HS-5 (cell line): ENCODE measurements at regions not wholly inside any gene's neighbourhood (a gene's known extent, or its start where the extent isn't known, plus 50 kb on each side); places are given as distances from the start of the nearest gene placed in this dataset.
"Not testable (repeated sequence)": the region's sequence is repeated elsewhere in the genome, so short reads cannot be mapped to it uniquely, and the experiment has no call there.

Experiments
- DNase-seq: peaks from one replicate; pipeline ENCODE4 v3.0.0-alpha.2; 2012; ENCODE audit warnings: low read depth

GRCh38 chr14:22190411-22191191 is 398.4 kb downstream of the DAD1 start:
- DNase-seq, result no peak

- no peak for DNase-seq
These were observed 399.1 kb downstream of the DAD1 start for GRCh38 chr14:22189881-22190280.

- DNase-seq, result no peak
These were observed 400.7 kb downstream of the DAD1 start for GRCh38 chr14:22188318-22188717.

GRCh38 chr14:22185789-22186188 is 403.2 kb downstream of the DAD1 start:
- DNase-seq, result no peak

GRCh38 chr14:22185191-22185590 is 403.8 kb downstream of the DAD1 start:
- DNase-seq, result no peak

GRCh38 chr14:22184830-22185168 is 404.2 kb downstream of the DAD1 start:
- DNase-seq, result no peak

- DNase-seq, result no peak
These were observed 404.7 kb downstream of the DAD1 start for GRCh38 chr14:22184157-22184829.

- no peak for DNase-seq
These were observed 409.0 kb downstream of the DAD1 start for GRCh38 chr14:22180045-22180444.

- no peak for DNase-seq
These were observed 409.8 kb downstream of the DAD1 start for GRCh38 chr14:22179190-22179589.

GRCh38 chr14:22178333-22178839 is 410.6 kb downstream of the DAD1 start:
- DNase-seq, result no peak

GRCh38 chr14:22177870-22178269 is 411.2 kb downstream of the DAD1 start:
- DNase-seq, result no peak

- DNase-seq, result no peak
These were observed 412.1 kb downstream of the DAD1 start for GRCh38 chr14:22176957-22177356.

- DNase-seq, result not testable (repeated sequence)
These were observed 413.8 kb downstream of the DAD1 start for GRCh38 chr14:22175278-22175558.

GRCh38 chr14:22174412-22175277 is 414.4 kb downstream of the DAD1 start:
- no peak for DNase-seq

GRCh38 chr14:22168092-22168955 is 420.7 kb downstream of the DAD1 start:
- no peak for DNase-seq

- no peak for DNase-seq
These were observed 424.4 kb downstream of the DAD1 start for GRCh38 chr14:22164616-22165015.

- DNase-seq, result no peak
These were observed 426.0 kb downstream of the DAD1 start for GRCh38 chr14:22163051-22163450.

GRCh38 chr14:22159957-22160356 is 429.1 kb downstream of the DAD1 start:
- DNase-seq, result no peak

GRCh38 chr14:22159099-22159498 is 429.9 kb downstream of the DAD1 start:
- no peak for DNase-seq

- DNase-seq, result no peak
These were observed 430.5 kb downstream of the DAD1 start for GRCh38 chr14:22158560-22158959.

GRCh38 chr14:22155571-22155970 is 433.5 kb downstream of the DAD1 start:
- DNase-seq, result no peak

GRCh38 chr14:22152903-22153302 is 436.1 kb downstream of the DAD1 start:
- DNase-seq, result no peak
